Dermis microvascular lymphatic vessel endothelial cell (primary cell): ENCODE measurements at regions not wholly inside any gene's neighbourhood (a gene's known extent, or its start where the extent isn't known, plus 50 kb on each side); places are given as distances from the start of the nearest gene placed in this dataset.

Source experiments
- DNase-seq, 2 donors: peaks; one replicate each; pipeline versions ENCODE4 v3.0.0 to v3.0.0-alpha.2; 2010; ENCODE audit warnings: low read depth in 2 of 2

GRCh38 chr3:68315546-68315945, 616.8 kb downstream of the TAFA4 start:
- no peak for DNase-seq

- peak; percentile 2 to 6 for DNase-seq
Observed at GRCh38 chr3:68306571-68306970, 625.8 kb downstream of the TAFA4 start.

GRCh38 chr3:68295457-68295856, 636.9 kb downstream of the TAFA4 start:
- DNase-seq, result no peak

GRCh38 chr3:68290333-68290732, 635.9 kb upstream of the SUCLG2 start:
- no peak for DNase-seq

- DNase-seq, result no peak
Observed at GRCh38 chr3:68288085-68288484, 633.7 kb upstream of the SUCLG2 start.

GRCh38 chr3:68287101-68287500, 632.7 kb upstream of the SUCLG2 start:
- DNase-seq, result no peak

- no peak for DNase-seq
Observed at GRCh38 chr3:68274286-68274685, 619.9 kb upstream of the SUCLG2 start.

- no peak for DNase-seq
Observed at GRCh38 chr3:68271145-68271544, 616.7 kb upstream of the SUCLG2 start.

GRCh38 chr3:68256635-68257223, 602.3 kb upstream of the SUCLG2 start:
- DNase-seq, result no peak

GRCh38 chr3:68249265-68249664, 594.9 kb upstream of the SUCLG2 start:
- no peak for DNase-seq

- no peak for DNase-seq
Observed at GRCh38 chr3:68242606-68243005, 588.2 kb upstream of the SUCLG2 start.

GRCh38 chr3:68239542-68239941, 585.1 kb upstream of the SUCLG2 start:
- no peak for DNase-seq

GRCh38 chr3:68234076-68234780, 579.8 kb upstream of the SUCLG2 start:
- no peak for DNase-seq

GRCh38 chr3:68228856-68229255, 574.4 kb upstream of the SUCLG2 start:
- DNase-seq, result no peak

- DNase-seq, result no peak
Observed at GRCh38 chr3:68220832-68221231, 566.4 kb upstream of the SUCLG2 start.

- no peak for DNase-seq
Observed at GRCh38 chr3:68211637-68212036, 557.2 kb upstream of the SUCLG2 start.

GRCh38 chr3:68210635-68211034, 556.2 kb upstream of the SUCLG2 start:
- no peak for DNase-seq

- no peak for DNase-seq
Observed at GRCh38 chr3:68207327-68207726, 552.9 kb upstream of the SUCLG2 start.

- no peak for DNase-seq
Observed at GRCh38 chr3:68206524-68207117, 552.2 kb upstream of the SUCLG2 start.

GRCh38 chr3:68186733-68187132, 532.3 kb upstream of the SUCLG2 start:
- no peak for DNase-seq

- DNase-seq, result no peak
Observed at GRCh38 chr3:68176600-68176999, 522.2 kb upstream of the SUCLG2 start.

GRCh38 chr3:68173012-68173634, 518.7 kb upstream of the SUCLG2 start:
- DNase-seq, result no peak

GRCh38 chr3:68172039-68172438, 517.6 kb upstream of the SUCLG2 start:
- DNase-seq, result no peak
